H4 (cell line): ENCODE measurements at regions not wholly inside any gene's neighbourhood (a gene's known extent, or its start where the extent isn't known, plus 50 kb on each side); places are given as distances from the start of the nearest gene placed in this dataset.
"Not testable (repeated sequence)": the region's sequence is repeated elsewhere in the genome, so short reads cannot be mapped to it uniquely, and the experiment has no call there.

Experiments
- DNase-seq: peaks from one replicate; pipeline ENCODE4 v3.0.0-alpha.2; 2015; ENCODE audit warnings: low spot score

- DNase-seq, result no peak
These were observed 55.9 kb upstream of the ALB start for GRCh38 chr4:73348185-73348584.

- no peak for DNase-seq
These were observed 56.6 kb upstream of the ALB start for GRCh38 chr4:73347497-73347896.

GRCh38 chr4:73345399-73345975 lies 58.6 kb upstream of the ALB start:
- DNase-seq, result no peak

- DNase-seq, result no peak
These were observed 60.0 kb upstream of the ALB start for GRCh38 chr4:73344106-73344505.

- no peak for DNase-seq
These were observed 60.7 kb upstream of the ALB start for GRCh38 chr4:73343432-73343831.

- DNase-seq, result peak; percentile 75
These were observed 62.6 kb upstream of the ALB start for GRCh38 chr4:73341454-73341853.

- DNase-seq, result no peak
These were observed 63.2 kb upstream of the ALB start for GRCh38 chr4:73340917-73341316.

- DNase-seq, result no peak
These were observed 68.4 kb upstream of the ALB start for GRCh38 chr4:73335679-73336078.

GRCh38 chr4:73332012-73332411 lies 72.1 kb upstream of the ALB start:
- not testable (repeated sequence) for DNase-seq

- DNase-seq, result no peak
These were observed 70.7 kb upstream of the ANKRD17 start for GRCh38 chr4:73329300-73329699.

GRCh38 chr4:73325776-73326175 lies 67.2 kb upstream of the ANKRD17 start:
- not testable (repeated sequence) for DNase-seq

GRCh38 chr4:73317092-73317491 lies 58.5 kb upstream of the ANKRD17 start:
- DNase-seq, result no peak

GRCh38 chr4:73315091-73315490 lies 56.5 kb upstream of the ANKRD17 start:
- DNase-seq, result no peak

- no peak for DNase-seq
These were observed 54.4 kb upstream of the ANKRD17 start for GRCh38 chr4:73312967-73313366.

GRCh38 chr4:73311428-73311827 lies 52.8 kb upstream of the ANKRD17 start:
- peak; percentile 33 for DNase-seq

GRCh38 chr4:73309211-73309610 lies 50.6 kb upstream of the ANKRD17 start:
- DNase-seq, result no peak
